Astrocyte (in vitro differentiated cells and primary cell): ENCODE measurements at regions not wholly inside any gene's neighbourhood (a gene's known extent, or its start where the extent isn't known, plus 50 kb on each side); places are given as distances from the start of the nearest gene placed in this dataset.

ENCODE experiments used
- EZH2 ChIP-seq: IDR thresholded peaks from 2 replicates; pipeline ENCODE4 v1.6.1; 2012; ENCODE audit warnings: mild to moderate bottlenecking, low read length, inconsistent platforms; ENCODE audit not compliant: insufficient read depth
- TF ChIP-seq, protein P1 (sequence below): IDR thresholded peaks from 2 replicates; pipeline ENCODE4 v1.5.1; 2011; ENCODE audit warnings: low read depth, mild to moderate bottlenecking, inconsistent platforms, low read length, moderate library complexity; ENCODE audit not compliant: insufficient read depth

DNA sequence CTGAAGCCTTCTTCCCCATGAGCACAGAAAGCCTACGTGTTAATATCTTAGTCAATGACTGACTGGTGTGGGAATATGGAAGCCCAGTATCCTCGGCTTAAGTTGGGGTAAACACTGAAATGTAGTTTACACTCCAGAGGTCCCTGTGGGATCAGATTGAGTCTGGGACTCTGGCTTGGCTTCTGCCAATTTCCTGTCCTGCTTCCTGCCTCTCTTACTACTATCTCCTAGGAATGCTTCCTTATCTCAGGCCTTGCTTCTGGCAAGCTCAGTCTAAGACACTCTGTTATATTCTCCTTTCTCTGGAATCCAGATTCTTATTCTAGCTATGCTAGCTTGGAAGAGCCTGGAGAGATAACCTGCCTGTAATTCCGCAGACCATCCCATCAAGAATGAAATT lies 174.0 kb upstream of the LDB2 start:
- TF ChIP-seq, protein P1, sequence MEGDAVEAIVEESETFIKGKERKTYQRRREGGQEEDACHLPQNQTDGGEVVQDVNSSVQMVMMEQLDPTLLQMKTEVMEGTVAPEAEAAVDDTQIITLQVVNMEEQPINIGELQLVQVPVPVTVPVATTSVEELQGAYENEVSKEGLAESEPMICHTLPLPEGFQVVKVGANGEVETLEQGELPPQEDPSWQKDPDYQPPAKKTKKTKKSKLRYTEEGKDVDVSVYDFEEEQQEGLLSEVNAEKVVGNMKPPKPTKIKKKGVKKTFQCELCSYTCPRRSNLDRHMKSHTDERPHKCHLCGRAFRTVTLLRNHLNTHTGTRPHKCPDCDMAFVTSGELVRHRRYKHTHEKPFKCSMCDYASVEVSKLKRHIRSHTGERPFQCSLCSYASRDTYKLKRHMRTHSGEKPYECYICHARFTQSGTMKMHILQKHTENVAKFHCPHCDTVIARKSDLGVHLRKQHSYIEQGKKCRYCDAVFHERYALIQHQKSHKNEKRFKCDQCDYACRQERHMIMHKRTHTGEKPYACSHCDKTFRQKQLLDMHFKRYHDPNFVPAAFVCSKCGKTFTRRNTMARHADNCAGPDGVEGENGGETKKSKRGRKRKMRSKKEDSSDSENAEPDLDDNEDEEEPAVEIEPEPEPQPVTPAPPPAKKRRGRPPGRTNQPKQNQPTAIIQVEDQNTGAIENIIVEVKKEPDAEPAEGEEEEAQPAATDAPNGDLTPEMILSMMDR, result no peak
- TF ChIP-seq EZH2, result no peak
